Neural cell (in vitro differentiated cells): ENCODE measurements at regions not wholly inside any gene's neighbourhood (a gene's known extent, or its start where the extent isn't known, plus 50 kb on each side); places are given as distances from the start of the nearest gene placed in this dataset.

ENCODE experiments used
- H2AFZ ChIP-seq: fragments of 200-600, 300-800 bp; sonication (generic), shearing (Covaris generic); 2 replicates; pipeline ENCODE4 v1.6.0; 2014; ENCODE audit warnings: low read depth, mild to moderate bottlenecking, antibody characterized with exemption, low read length, moderate library complexity
- H3F3A ChIP-seq: fragments of 200-600 bp; shearing (Covaris generic); 2 replicates; pipeline ENCODE4 v1.6.1; 2016; ENCODE audit warnings: mild to moderate bottlenecking, moderate library complexity, mixed read lengths, antibody characterized with exemption, low read length; ENCODE audit not compliant: insufficient read depth, poor library complexity, severe bottlenecking
- H3K27ac ChIP-seq: fragments of 200-600, 300-800 bp; sonication (generic), shearing (Covaris generic); 2 replicates; pipeline ENCODE4 v1.5.1; 2014; ENCODE audit warnings: mild to moderate bottlenecking, low read length, moderate library complexity
- H3K27me3 ChIP-seq: fragments of 300-800, 200-600 bp; sonication (generic), shearing (Covaris generic); 2 replicates; pipeline ENCODE4 v1.6.0; 2014; ENCODE audit warnings: mild to moderate bottlenecking, low read depth, low read length, moderate library complexity; ENCODE audit not compliant: insufficient read depth
- H3K36me3 ChIP-seq: fragments of 300-800, 200-600 bp; sonication (generic), shearing (Covaris generic); 2 replicates; pipeline ENCODE4 v1.5.1; 2014; ENCODE audit warnings: mild to moderate bottlenecking, antibody characterized with exemption, low read length, moderate library complexity; ENCODE audit not compliant: insufficient read depth
- H3K4me2 ChIP-seq: fragments of 300-800, 200-600 bp; sonication (generic), shearing (Covaris generic); 2 replicates; pipeline ENCODE4 v1.6.0; 2014; ENCODE audit warnings: mild to moderate bottlenecking, low read length
- H3K4me3 ChIP-seq: fragments of 300-800, 200-600 bp; sonication (generic), shearing (Covaris generic); 2 replicates; pipeline ENCODE4 v1.5.1; 2014; ENCODE audit warnings: mild to moderate bottlenecking, low read length, moderate library complexity
- H3K79me2 ChIP-seq: fragments of 200-600 bp; shearing (Covaris generic); replicated peaks from 2 replicates; pipeline ENCODE4 v1.6.0; 2014; ENCODE audit warnings: mild to moderate bottlenecking, low read length, moderate library complexity; ENCODE audit not compliant: insufficient read depth
- H3K9ac ChIP-seq: fragments of 300-800, 200-600 bp; sonication (generic), shearing (Covaris generic); 2 replicates; pipeline ENCODE4 v1.6.1; 2016; ENCODE audit warnings: mild to moderate bottlenecking, low read length, mixed read lengths
- H3K9me2 ChIP-seq: fragments of 200-600 bp; shearing (Covaris generic); 2 replicates; pipeline ENCODE4 v1.6.1; 2016; ENCODE audit warnings: mild to moderate bottlenecking, low read length, mixed read lengths; ENCODE audit not compliant: insufficient read depth
- H3K9me3 ChIP-seq: fragments of 200-600, 300-800 bp; sonication (generic), shearing (Covaris generic); 2 replicates; pipeline ENCODE4 v1.6.1; 2016; ENCODE audit warnings: mild to moderate bottlenecking, mixed run types, low read length, moderate library complexity, mixed read lengths
- H4K20me1 ChIP-seq: fragments of 200-600 bp; shearing (Covaris generic); 2 replicates; pipeline ENCODE4 v1.6.1; 2016; ENCODE audit warnings: mild to moderate bottlenecking, mixed run types; ENCODE audit not compliant: insufficient read depth
- EP300 ChIP-seq: fragments of 450-650 bp; conservative IDR thresholded peaks from 2 replicates; pipeline ENCODE4 v1.6.1; 2014; ENCODE audit warnings: antibody characterized with exemption, mild to moderate bottlenecking, moderate library complexity; ENCODE audit not compliant: poor library complexity, severe bottlenecking
- EZH2 ChIP-seq: fragments of 200-600, 300-800 bp; shearing (Covaris generic), sonication (generic); IDR thresholded peaks from 2 replicates; pipeline ENCODE4 v1.6.1; 2014; ENCODE audit warnings: antibody characterized with exemption, low read length, borderline replicate concordance, mild to moderate bottlenecking; ENCODE audit not compliant: insufficient read depth, poor library complexity, severe bottlenecking
- MXI1 ChIP-seq: fragments of 450-650 bp; conservative IDR thresholded peaks from 2 replicates; pipeline ENCODE4 v1.6.1; 2014; ENCODE audit warnings: antibody characterized with exemption, mild to moderate bottlenecking; ENCODE audit not compliant: poor library complexity, severe bottlenecking
- POLR2AphosphoS5 ChIP-seq: IDR thresholded peaks from 2 replicates; pipeline ENCODE4 v1.6.1; 2012
- RAD21 ChIP-seq: fragments of 450-650 bp; conservative IDR thresholded peaks from 2 replicates; pipeline ENCODE4 v1.6.1; 2014; ENCODE audit warnings: antibody characterized with exemption, mild to moderate bottlenecking, moderate library complexity
- SMC3 ChIP-seq: fragments of 450-650 bp; conservative IDR thresholded peaks from 2 replicates; pipeline ENCODE4 v1.6.1; 2014; ENCODE audit warnings: antibody characterized with exemption, mild to moderate bottlenecking, moderate library complexity; ENCODE audit not compliant: poor library complexity
- TAF1 ChIP-seq: IDR thresholded peaks from 2 replicates; pipeline ENCODE4 v1.6.1; 2012; ENCODE audit warnings: low read depth
- TF ChIP-seq, protein P1 (sequence below): fragments of 450-650 bp; IDR thresholded peaks from 2 replicates; pipeline ENCODE4 v1.5.1; 2014; ENCODE audit warnings: antibody characterized with exemption, mild to moderate bottlenecking, moderate library complexity; ENCODE audit not compliant: poor library complexity, severe bottlenecking
- TF ChIP-seq, protein P2 (sequence below): IDR thresholded peaks from 2 replicates; pipeline ENCODE4 v1.6.1; 2012; ENCODE audit warnings: borderline replicate concordance

DNA sequence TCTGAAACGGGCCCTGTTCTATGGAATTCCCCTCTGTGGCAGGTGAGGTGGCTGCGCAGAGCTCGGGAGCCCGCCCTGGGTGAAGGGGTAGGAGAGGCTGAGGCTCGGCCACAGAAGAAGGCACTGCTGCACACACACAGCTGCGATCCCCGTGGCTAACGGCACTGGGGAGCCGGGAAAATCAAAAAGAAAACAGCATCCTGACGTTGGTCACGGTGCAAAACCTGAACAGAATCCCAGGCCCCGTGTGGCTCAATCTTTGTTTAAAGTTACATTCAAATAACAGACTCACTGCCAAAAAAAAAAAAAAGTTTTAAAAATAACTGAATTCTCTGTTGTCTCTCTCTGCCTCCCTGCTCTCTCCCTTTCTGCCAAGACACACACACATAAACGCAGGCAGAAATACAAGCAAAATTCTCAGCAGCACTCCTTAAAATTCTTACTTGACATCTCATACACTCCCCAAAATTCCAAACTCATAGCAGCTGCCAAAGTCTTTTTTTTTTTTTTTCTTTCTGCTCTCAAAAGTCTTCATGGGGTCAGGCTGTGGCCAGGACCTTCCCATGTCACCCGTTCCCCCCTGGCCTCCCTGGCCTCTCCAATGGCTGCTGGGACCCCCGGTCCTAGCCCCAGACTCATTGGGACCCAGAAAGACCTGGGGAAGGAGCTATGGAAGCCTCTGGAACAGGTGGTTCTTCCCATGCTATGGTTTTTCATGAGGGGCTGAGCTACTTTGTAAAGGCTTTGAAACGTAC is 248.8 kb downstream of the TTLL2 start:
- Histone ChIP-seq H2AFZ (no peak overlapping the region), H3K9me3 (no peaks in the 10 kb centered on the region), H3K27me3 (no peaks in the 10 kb centered on the region), H3K36me3 (no peaks in the 10 kb centered on the region), H3K9ac (no peak overlapping the region), H3K27ac (no peak overlapping the region), H3K79me2 (no peaks in the 10 kb centered on the region), H4K20me1 (no peaks in the 10 kb centered on the region), H3K9me2 (no peaks in the 10 kb centered on the region), H3K4me3 (no peak overlapping the region), H3K4me2 (no peak overlapping the region), H3F3A (no peaks in the 10 kb centered on the region)
- TF ChIP-seq, protein P1, sequence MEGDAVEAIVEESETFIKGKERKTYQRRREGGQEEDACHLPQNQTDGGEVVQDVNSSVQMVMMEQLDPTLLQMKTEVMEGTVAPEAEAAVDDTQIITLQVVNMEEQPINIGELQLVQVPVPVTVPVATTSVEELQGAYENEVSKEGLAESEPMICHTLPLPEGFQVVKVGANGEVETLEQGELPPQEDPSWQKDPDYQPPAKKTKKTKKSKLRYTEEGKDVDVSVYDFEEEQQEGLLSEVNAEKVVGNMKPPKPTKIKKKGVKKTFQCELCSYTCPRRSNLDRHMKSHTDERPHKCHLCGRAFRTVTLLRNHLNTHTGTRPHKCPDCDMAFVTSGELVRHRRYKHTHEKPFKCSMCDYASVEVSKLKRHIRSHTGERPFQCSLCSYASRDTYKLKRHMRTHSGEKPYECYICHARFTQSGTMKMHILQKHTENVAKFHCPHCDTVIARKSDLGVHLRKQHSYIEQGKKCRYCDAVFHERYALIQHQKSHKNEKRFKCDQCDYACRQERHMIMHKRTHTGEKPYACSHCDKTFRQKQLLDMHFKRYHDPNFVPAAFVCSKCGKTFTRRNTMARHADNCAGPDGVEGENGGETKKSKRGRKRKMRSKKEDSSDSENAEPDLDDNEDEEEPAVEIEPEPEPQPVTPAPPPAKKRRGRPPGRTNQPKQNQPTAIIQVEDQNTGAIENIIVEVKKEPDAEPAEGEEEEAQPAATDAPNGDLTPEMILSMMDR = no peak
- TF ChIP-seq TAF1 = no peak
- TF ChIP-seq RAD21 = no peak
- no peak for TF ChIP-seq POLR2AphosphoS5

DNA sequence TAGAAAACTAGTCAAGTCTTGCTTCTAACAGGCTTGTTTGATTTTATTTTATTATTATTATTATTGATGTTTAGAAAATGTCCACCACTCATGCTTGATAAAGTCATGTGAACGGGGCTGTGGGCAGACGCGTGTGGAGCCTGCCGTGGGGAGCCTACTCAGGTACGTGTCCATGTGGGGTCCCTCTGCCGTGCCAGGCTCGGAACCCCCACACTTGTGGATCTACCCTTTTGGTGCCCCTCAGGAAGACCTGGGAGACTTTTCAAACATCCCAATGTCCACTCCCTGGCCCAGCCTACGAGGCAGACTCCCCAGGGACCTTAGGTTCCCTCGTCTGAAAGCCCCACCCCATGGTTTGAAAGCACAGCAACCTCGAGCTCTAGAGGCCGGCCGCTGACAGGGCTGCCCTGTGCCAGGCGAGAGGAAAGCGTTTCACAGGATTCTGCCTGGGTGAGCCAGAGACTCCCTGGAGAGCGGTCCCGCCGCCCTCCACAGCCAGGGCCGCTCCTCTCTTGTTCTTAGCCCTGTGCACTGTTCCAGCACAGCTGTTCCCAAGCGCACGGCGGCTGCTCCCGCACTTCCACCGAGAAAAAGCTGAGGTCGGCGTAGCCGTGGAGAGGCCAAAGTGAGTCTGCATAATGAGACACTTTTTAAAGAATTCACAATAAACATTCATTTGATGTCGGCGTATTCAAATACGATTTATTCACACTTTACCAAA is 249.7 kb downstream of the TTLL2 start:
- Histone ChIP-seq H3K27me3 (no peaks in the 10 kb centered on the region), H3K4me2 (no peak overlapping the region), H2AFZ (no peak overlapping the region), H3F3A (no peaks in the 10 kb centered on the region), H3K27ac (no peak overlapping the region), H3K79me2 (no peaks in the 10 kb centered on the region), H4K20me1 (no peaks in the 10 kb centered on the region), H3K36me3 (no peaks in the 10 kb centered on the region), H3K9me2 (no peaks in the 10 kb centered on the region), H3K9me3 (no peaks in the 10 kb centered on the region), H3K9ac (no peak overlapping the region), H3K4me3 (no peak overlapping the region)
- TF ChIP-seq POLR2AphosphoS5 = no peak
- TF ChIP-seq SMC3 = no peak
- no peak for TF ChIP-seq EZH2
- no peak for TF ChIP-seq EP300
- no peak for TF ChIP-seq TAF1
- TF ChIP-seq, protein P1 = no peak
- TF ChIP-seq RAD21 = no peak
- TF ChIP-seq, protein P2, sequence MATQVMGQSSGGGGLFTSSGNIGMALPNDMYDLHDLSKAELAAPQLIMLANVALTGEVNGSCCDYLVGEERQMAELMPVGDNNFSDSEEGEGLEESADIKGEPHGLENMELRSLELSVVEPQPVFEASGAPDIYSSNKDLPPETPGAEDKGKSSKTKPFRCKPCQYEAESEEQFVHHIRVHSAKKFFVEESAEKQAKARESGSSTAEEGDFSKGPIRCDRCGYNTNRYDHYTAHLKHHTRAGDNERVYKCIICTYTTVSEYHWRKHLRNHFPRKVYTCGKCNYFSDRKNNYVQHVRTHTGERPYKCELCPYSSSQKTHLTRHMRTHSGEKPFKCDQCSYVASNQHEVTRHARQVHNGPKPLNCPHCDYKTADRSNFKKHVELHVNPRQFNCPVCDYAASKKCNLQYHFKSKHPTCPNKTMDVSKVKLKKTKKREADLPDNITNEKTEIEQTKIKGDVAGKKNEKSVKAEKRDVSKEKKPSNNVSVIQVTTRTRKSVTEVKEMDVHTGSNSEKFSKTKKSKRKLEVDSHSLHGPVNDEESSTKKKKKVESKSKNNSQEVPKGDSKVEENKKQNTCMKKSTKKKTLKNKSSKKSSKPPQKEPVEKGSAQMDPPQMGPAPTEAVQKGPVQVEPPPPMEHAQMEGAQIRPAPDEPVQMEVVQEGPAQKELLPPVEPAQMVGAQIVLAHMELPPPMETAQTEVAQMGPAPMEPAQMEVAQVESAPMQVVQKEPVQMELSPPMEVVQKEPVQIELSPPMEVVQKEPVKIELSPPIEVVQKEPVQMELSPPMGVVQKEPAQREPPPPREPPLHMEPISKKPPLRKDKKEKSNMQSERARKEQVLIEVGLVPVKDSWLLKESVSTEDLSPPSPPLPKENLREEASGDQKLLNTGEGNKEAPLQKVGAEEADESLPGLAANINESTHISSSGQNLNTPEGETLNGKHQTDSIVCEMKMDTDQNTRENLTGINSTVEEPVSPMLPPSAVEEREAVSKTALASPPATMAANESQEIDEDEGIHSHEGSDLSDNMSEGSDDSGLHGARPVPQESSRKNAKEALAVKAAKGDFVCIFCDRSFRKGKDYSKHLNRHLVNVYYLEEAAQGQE = no peak
- TF ChIP-seq MXI1 = no peak
